ENCODE measurements at regions not wholly inside any gene's neighbourhood (a gene's known extent, or its start where the extent isn't known, plus 50 kb on each side); places are given as distances from the start of the nearest gene placed in this dataset.

- DNase-seq (ENCODE audit: low read depth), result no peak
- H3K4me3 ChIP-seq (ENCODE audit: low read depth, low read length), result no peak overlapping the region
- TF ChIP-seq, protein P1, sequence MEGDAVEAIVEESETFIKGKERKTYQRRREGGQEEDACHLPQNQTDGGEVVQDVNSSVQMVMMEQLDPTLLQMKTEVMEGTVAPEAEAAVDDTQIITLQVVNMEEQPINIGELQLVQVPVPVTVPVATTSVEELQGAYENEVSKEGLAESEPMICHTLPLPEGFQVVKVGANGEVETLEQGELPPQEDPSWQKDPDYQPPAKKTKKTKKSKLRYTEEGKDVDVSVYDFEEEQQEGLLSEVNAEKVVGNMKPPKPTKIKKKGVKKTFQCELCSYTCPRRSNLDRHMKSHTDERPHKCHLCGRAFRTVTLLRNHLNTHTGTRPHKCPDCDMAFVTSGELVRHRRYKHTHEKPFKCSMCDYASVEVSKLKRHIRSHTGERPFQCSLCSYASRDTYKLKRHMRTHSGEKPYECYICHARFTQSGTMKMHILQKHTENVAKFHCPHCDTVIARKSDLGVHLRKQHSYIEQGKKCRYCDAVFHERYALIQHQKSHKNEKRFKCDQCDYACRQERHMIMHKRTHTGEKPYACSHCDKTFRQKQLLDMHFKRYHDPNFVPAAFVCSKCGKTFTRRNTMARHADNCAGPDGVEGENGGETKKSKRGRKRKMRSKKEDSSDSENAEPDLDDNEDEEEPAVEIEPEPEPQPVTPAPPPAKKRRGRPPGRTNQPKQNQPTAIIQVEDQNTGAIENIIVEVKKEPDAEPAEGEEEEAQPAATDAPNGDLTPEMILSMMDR (IDR thresholded peaks at IDR 0.05; ENCODE audit: insufficient read depth, low read depth, low read length), result no peak
These were observed 184.0 kb upstream of the ACTBL2 start for GRCh38 chr5:57666582-57666981.

DNA sequence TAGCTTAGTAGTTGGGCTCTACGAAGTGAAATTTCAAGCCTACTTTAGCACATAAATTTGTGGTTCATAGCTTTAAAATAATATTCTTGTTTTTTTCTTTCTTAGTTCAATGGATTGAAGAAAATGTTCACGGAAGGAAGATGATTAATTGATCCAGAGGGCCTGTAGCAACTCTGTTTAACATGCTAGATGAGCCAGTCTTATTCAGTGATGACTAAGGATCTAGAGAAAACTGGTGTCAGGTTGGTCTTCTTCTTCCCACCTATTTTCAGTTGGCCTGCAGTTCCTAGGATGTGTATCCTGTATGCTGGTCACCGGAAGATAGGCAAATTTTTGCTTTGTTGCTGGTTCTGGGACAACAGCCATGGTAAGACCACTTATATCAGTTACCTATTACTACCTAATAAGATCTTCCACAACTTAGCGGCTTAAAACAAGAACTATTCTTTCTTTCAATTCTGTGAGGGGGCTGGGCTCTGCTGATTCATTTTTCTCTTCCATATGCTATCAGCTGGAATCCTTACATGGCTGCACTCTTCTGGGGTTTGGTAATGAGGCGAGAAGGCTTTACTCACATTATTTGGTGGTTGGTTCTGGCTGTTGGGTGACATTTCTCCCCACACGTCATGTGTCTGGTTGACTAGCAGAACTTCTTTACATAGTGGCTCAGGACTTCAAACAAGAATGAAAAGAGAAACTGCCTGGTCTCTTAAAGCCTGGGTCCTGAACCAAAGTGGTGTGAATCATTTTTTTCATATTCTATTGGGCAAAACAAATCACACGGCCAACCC, 182.7 kb upstream of the ACTBL2 start:
- DNase-seq (ENCODE audit: low read depth), result no peak
- TF ChIP-seq, protein P1 (IDR thresholded peaks at IDR 0.05; ENCODE audit: insufficient read depth, low read depth, low read length), result no peak
- no peak overlapping the region for H3K4me3 ChIP-seq (ENCODE audit: low read depth, low read length)

DNA sequence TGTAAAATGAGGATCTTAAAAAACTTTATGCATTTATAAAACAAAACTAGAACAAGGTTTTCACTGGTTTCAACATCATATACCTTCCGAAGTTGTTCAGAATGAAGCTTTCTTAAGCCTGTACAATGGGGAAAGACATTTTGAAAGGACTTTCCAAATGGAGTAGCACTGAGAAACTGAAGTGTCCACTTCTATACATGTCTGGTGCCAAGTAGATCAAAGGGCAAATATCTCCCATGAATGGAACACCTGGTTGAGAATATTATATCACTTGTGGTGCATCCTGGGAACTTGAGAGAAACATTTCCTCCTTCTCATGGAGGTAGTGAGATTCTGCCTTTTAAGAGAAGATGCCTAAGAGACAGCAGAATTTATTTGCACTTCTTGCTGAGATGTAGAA, 182.1 kb upstream of the ACTBL2 start:
- TF ChIP-seq, protein P1 (IDR thresholded peaks at IDR 0.05; ENCODE audit: insufficient read depth, low read depth, low read length), result no peak
- no peak for DNase-seq (ENCODE audit: low read depth)
- no peak overlapping the region for H3K4me3 ChIP-seq (ENCODE audit: low read depth, low read length)

- no peak for DNase-seq (ENCODE audit: low read depth)
- TF ChIP-seq, protein P1 (IDR thresholded peaks at IDR 0.05; ENCODE audit: insufficient read depth, low read depth, low read length), result no peak
- no peak overlapping the region for H3K4me3 ChIP-seq (ENCODE audit: low read depth, low read length)
These were observed 180.9 kb upstream of the ACTBL2 start for GRCh38 chr5:57663466-57663865.

- TF ChIP-seq, protein P1 (IDR thresholded peaks at IDR 0.05; ENCODE audit: insufficient read depth, low read depth, low read length), result no peak
- DNase-seq (ENCODE audit: low read depth), result no peak
- no peak overlapping the region for H3K4me3 ChIP-seq (ENCODE audit: low read depth, low read length)
These were observed 180.4 kb upstream of the ACTBL2 start for GRCh38 chr5:57662991-57663390.

DNA sequence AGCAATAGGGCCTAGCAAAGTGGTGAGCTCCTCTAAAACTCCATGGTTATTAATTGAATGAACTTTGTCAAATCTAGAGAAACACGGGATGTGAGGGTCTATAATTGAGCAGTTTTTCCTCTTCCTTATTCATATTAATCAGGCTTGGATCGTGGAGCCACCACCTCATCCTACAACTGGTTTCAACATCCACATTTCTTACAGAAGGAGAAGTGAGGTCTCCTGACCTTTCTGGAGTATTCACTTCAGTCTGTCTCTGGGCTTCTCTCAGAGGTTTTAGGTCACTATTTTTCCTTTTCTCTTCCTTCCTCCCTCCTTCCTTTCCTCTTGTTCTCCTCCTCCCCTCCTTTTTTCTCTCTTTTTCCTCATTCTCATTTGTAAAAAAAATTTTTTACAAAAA, 177.3 kb upstream of the ACTBL2 start:
- DNase-seq (ENCODE audit: low read depth), result no peak
- TF ChIP-seq, protein P1 (IDR thresholded peaks at IDR 0.05; ENCODE audit: insufficient read depth, low read depth, low read length), result no peak
- H3K4me3 ChIP-seq (ENCODE audit: low read depth, low read length), result no peak overlapping the region

DNA sequence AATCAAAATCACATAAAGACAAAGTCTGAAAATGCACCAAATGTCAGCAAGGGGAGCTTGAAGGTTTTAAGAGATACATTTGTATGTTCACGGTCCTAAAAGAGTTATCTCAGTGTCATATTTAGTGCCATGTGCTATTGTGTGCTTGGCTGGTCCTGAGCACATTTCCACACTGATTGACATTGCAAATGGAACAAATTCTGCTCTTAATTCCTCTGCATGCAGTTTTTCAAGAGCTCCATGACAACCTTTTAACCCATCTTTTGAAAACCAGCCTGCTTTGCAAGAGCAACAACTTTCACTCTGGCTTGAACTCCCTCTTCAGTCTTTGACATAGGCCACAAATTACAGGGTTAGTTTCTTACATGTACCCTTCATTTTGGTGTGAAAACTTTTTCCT, 175.4 kb upstream of the ACTBL2 start:
- H3K4me3 ChIP-seq (ENCODE audit: low read depth, low read length), result no peak overlapping the region
- TF ChIP-seq, protein P1 (IDR thresholded peaks at IDR 0.05; ENCODE audit: insufficient read depth, low read depth, low read length), result no peak
- no peak for DNase-seq (ENCODE audit: low read depth)
